B cell (primary cell): ENCODE measurements at regions not wholly inside any gene's neighbourhood (a gene's known extent, or its start where the extent isn't known, plus 50 kb on each side); places are given as distances from the start of the nearest gene placed in this dataset.
"Not testable (repeated sequence)": the region's sequence is repeated elsewhere in the genome, so short reads cannot be mapped to it uniquely, and the experiment has no call there.

Source experiments
- ATAC-seq: fragments of 200-7000 bp; cut with Tn5 transposase; one replicate; pipeline ENCODE4 v1.10.0; 2021; ENCODE audit warnings: low read depth, mild to moderate bottlenecking, moderate number of reproducible peaks, moderate library complexity
- CTCF ChIA-PET: fragments of 350-600 bp; sonication (Branson Sonifier 250); formaldehyde crosslinking; loops from one replicate; lab custom pipeline; 2021; ENCODE audit warnings: antibody characterized with exemption, inconsistent platforms; lab: Charles Lee
- POLR2A ChIA-PET: fragments of 350-600 bp; sonication (Branson Sonifier 250); formaldehyde crosslinking; loops from one replicate; lab custom pipeline; 2021; ENCODE audit warnings: antibody characterized with exemption; lab: Charles Lee
- DNase-seq: peaks from one replicate; pipeline ENCODE4 v3.0.0; 2013
- H2AFZ ChIP-seq: 2 replicates; pipeline ENCODE4 v1.6.1; 2012; ENCODE audit warnings: mild to moderate bottlenecking, low read depth, low read length; ENCODE audit not compliant: insufficient read depth, poor library complexity, severe bottlenecking
- H3K27ac ChIP-seq, 2 donors: 1 replicate in 1 of 2; 2 replicates in 1 of 2; pipeline ENCODE4 v1.5.1; 2012 to 2013; ENCODE audit warnings: low read length in 2 of 2, mild to moderate bottlenecking in 2 of 2, moderate library complexity in 1 of 2
- H3K27me3 ChIP-seq, 4 experiments: fragments of 200-600 bp in 1 of 4; sonication (generic) in 1 of 4; replicated peaks in 1 of 4; 1 replicate in 2 of 4; 2 replicates in 2 of 4; pipeline versions ENCODE4 v1.6.1 to v1.7.0; 2013 to 2016; ENCODE audit warnings: low read length in 3 of 4, mild to moderate bottlenecking in 2 of 4, mixed read lengths in 1 of 4, moderate library complexity in 1 of 4; ENCODE audit not compliant: insufficient read depth in 4 of 4, control insufficient read depth in 3 of 4; ENCODE audit errors: control extremely low read depth in 1 of 4
- H3K36me3 ChIP-seq, 2 experiments: replicated peaks in 1 of 2; 1 replicate in 1 of 2; 2 replicates in 1 of 2; pipeline versions ENCODE4 v1.6.1 to v1.7.1; 2013; ENCODE audit warnings: low read length in 1 of 2; ENCODE audit not compliant: insufficient read depth in 2 of 2, control insufficient read depth in 1 of 2; ENCODE audit errors: control extremely low read depth in 1 of 2, extremely low read depth in 1 of 2
- H3K4me1 ChIP-seq, 2 donors: fragments of 200-600 bp in 1 of 2; sonication (generic) in 1 of 2; 1 replicate in 1 of 2; 2 replicates in 1 of 2; pipeline versions ENCODE4 v1.5.1 to v1.6.1; 2013 to 2017; ENCODE audit warnings: low read length in 2 of 2; ENCODE audit not compliant: control insufficient read depth in 2 of 2, insufficient read depth in 2 of 2
- H3K4me2 ChIP-seq: replicated peaks from 2 replicates; pipeline ENCODE3; 2012; ENCODE audit warnings: mild to moderate bottlenecking, low read depth, low read length; ENCODE audit not compliant: poor library complexity, severe bottlenecking
- H3K4me3 ChIP-seq, 5 experiments: fragments of 200-600 bp in 1 of 5; sonication (generic) in 1 of 5; 1 replicate in 3 of 5; 2 replicates in 2 of 5; pipeline versions ENCODE4 v1.5.1 to v1.7.0; 2011 to 2016; ENCODE audit warnings: low read length in 4 of 5, mild to moderate bottlenecking in 4 of 5, low read depth in 2 of 5, control low read depth in 1 of 5, moderate library complexity in 1 of 5; ENCODE audit not compliant: insufficient read depth in 1 of 5; ENCODE audit errors: control extremely low read depth in 1 of 5, extremely low read depth in 1 of 5
- H3K79me2 ChIP-seq: fragments of 200-600 bp; sonication (generic); one replicate; pipeline ENCODE4 v1.6.0; 2016; ENCODE audit warnings: low read length; ENCODE audit not compliant: control insufficient read depth, insufficient read depth
- H3K9ac ChIP-seq: fragments of 200-600 bp; sonication (generic); 2 replicates; pipeline ENCODE4 v1.6.1; 2017; ENCODE audit warnings: mild to moderate bottlenecking, low read length, moderate library complexity
- H3K9me3 ChIP-seq, 3 donors: one replicate each; pipeline versions ENCODE4 v1.6.1 to v1.7.1; 2013; ENCODE audit warnings: low read length in 2 of 3; ENCODE audit not compliant: control insufficient read depth in 2 of 3, insufficient read depth in 1 of 3; ENCODE audit errors: control extremely low read depth in 1 of 3
- H4K20me1 ChIP-seq: 2 replicates; pipeline ENCODE4 v1.6.0; 2012; ENCODE audit warnings: mild to moderate bottlenecking, low read length; ENCODE audit not compliant: insufficient read depth, control insufficient read depth, poor library complexity, severe bottlenecking
- H3K27ac Mint-ChIP-seq: one replicate; pipeline ENCODE4 v1.8.0; 2021; ENCODE audit warnings: mixed read lengths
- H3K27me3 Mint-ChIP-seq: one replicate; pipeline ENCODE4 v1.8.0; 2021; ENCODE audit warnings: mixed read lengths
- H3K4me1 Mint-ChIP-seq: one replicate; pipeline ENCODE4 v1.8.0; 2021; ENCODE audit warnings: mixed read lengths
- H3K4me3 Mint-ChIP-seq: one replicate; pipeline ENCODE4 v1.8.0; 2021; ENCODE audit warnings: mixed read lengths
- H3K9me3 Mint-ChIP-seq: one replicate; pipeline ENCODE4 v1.8.0; 2022; ENCODE audit warnings: mixed read lengths; ENCODE audit not compliant: insufficient read depth
- WGBS: methylation state at CpG from one replicate; pipeline ENCODE4 v1.1.5; 2013; ENCODE audit warnings: missing lambda C conversion rate; ENCODE audit not compliant: insufficient coverage; 5-methylcytosine and 5-hydroxymethylcytosine counted together
- intact Hi-C: fragments of 100-400 bp; cut with micrococcal nuclease; formaldehyde crosslinking; loops from one replicate; pipeline ENCODE4 v1.10.0; 2022

GRCh38 chr2:89170506-89171173 is 479.2 kb downstream of the RPIA start:
- WGBS, result no CpG with 5 or more reads among the region's 4 CpGs
- H3K9me3 ChIP-seq, H3K27me3 ChIP-seq, H3K4me3 ChIP-seq, H3K4me3 Mint-ChIP-seq, H2AFZ ChIP-seq, H3K9ac ChIP-seq, H3K27me3 Mint-ChIP-seq, intact Hi-C loops, H3K79me2 ChIP-seq, H3K27ac Mint-ChIP-seq, CTCF ChIA-PET, DNase-seq, H3K27ac ChIP-seq, H3K4me1 ChIP-seq, H4K20me1 ChIP-seq, POLR2A ChIA-PET, H3K36me3 ChIP-seq, H3K4me2 ChIP-seq, H3K9me3 Mint-ChIP-seq: not testable (repeated sequence)
- peaks cover 11% of the 10 kb centered on the region for H3K4me1 Mint-ChIP-seq
- ATAC-seq, result peak; percentile 60

GRCh38 chr2:89171174-89171519 is 479.7 kb downstream of the RPIA start:
- H3K4me1 ChIP-seq, result not testable (repeated sequence)

GRCh38 chr2:89177004-89177403 is 485.5 kb downstream of the RPIA start:
- H3K4me3 ChIP-seq, POLR2A ChIA-PET, H3K27ac ChIP-seq, H2AFZ ChIP-seq, H3K36me3 ChIP-seq, H3K27me3 ChIP-seq, H4K20me1 ChIP-seq, H3K9ac ChIP-seq, CTCF ChIA-PET, H3K79me2 ChIP-seq, H3K9me3 Mint-ChIP-seq, intact Hi-C loops, H3K4me2 ChIP-seq, H3K9me3 ChIP-seq, H3K4me1 ChIP-seq, H3K27me3 Mint-ChIP-seq: not testable (repeated sequence)
- ATAC-seq (peak; percentile 84), DNase-seq (peak; percentile 40)
- peaks cover 26% of the 10 kb centered on the region for H3K4me1 Mint-ChIP-seq
- peak overlapping the region; percentile 44 for H3K4me3 Mint-ChIP-seq
- H3K27ac Mint-ChIP-seq, result peak overlapping the region; percentile 50

More at GRCh38 chr2:89171174-89171519, 479.7 kb downstream of the RPIA start:
- H3K9ac ChIP-seq, H3K9me3 ChIP-seq, intact Hi-C loops, POLR2A ChIA-PET, H3K4me3 Mint-ChIP-seq, H3K27ac ChIP-seq, H3K27me3 ChIP-seq, H3K27me3 Mint-ChIP-seq, H4K20me1 ChIP-seq, H2AFZ ChIP-seq, H3K4me3 ChIP-seq, H3K27ac Mint-ChIP-seq, H3K36me3 ChIP-seq, H3K4me2 ChIP-seq, H3K9me3 Mint-ChIP-seq, DNase-seq, ATAC-seq, H3K79me2 ChIP-seq, CTCF ChIA-PET: not testable (repeated sequence)
- peaks cover 16% of the 10 kb centered on the region for H3K4me1 Mint-ChIP-seq
- WGBS, result no CpG with 5 or more reads among the region's 1 CpG

GRCh38 chr2:89182221-89182620 is 490.7 kb downstream of the RPIA start:
- H3K79me2 ChIP-seq, DNase-seq, H2AFZ ChIP-seq, H3K27ac ChIP-seq, H3K4me2 ChIP-seq, H3K4me3 ChIP-seq, intact Hi-C loops, H3K27ac Mint-ChIP-seq, H3K9me3 ChIP-seq, H3K9ac ChIP-seq, CTCF ChIA-PET, H3K27me3 ChIP-seq, H3K4me1 ChIP-seq, H3K27me3 Mint-ChIP-seq, H3K4me3 Mint-ChIP-seq, H3K9me3 Mint-ChIP-seq, H3K36me3 ChIP-seq, H4K20me1 ChIP-seq, ATAC-seq, POLR2A ChIA-PET: not testable (repeated sequence)
- no CpG with 5 or more reads among the region's 4 CpGs for WGBS
- H3K4me1 Mint-ChIP-seq, result peaks cover 28% of the 10 kb centered on the region
